ENCODE measurements at regions not wholly inside any gene's neighbourhood (a gene's known extent, or its start where the extent isn't known, plus 50 kb on each side); places are given as distances from the start of the nearest gene placed in this dataset.

GRCh38 chr10:33125522-33126517, 167.8 kb upstream of the ITGB1 start:
- TF ChIP-seq, protein P1, sequence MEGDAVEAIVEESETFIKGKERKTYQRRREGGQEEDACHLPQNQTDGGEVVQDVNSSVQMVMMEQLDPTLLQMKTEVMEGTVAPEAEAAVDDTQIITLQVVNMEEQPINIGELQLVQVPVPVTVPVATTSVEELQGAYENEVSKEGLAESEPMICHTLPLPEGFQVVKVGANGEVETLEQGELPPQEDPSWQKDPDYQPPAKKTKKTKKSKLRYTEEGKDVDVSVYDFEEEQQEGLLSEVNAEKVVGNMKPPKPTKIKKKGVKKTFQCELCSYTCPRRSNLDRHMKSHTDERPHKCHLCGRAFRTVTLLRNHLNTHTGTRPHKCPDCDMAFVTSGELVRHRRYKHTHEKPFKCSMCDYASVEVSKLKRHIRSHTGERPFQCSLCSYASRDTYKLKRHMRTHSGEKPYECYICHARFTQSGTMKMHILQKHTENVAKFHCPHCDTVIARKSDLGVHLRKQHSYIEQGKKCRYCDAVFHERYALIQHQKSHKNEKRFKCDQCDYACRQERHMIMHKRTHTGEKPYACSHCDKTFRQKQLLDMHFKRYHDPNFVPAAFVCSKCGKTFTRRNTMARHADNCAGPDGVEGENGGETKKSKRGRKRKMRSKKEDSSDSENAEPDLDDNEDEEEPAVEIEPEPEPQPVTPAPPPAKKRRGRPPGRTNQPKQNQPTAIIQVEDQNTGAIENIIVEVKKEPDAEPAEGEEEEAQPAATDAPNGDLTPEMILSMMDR (conservative IDR thresholded peaks at IDR 0.05; ENCODE audit: low read depth, low read length) = no peak
- no peak for TF ChIP-seq EZH2 (IDR thresholded peaks at IDR 0.05; ENCODE audit: borderline replicate concordance, low read depth, low read length, poor library complexity, severe bottlenecking)
